Kidney epithelial cell (primary cell): ENCODE measurements at regions not wholly inside any gene's neighbourhood (a gene's known extent, or its start where the extent isn't known, plus 50 kb on each side); places are given as distances from the start of the nearest gene placed in this dataset.

Source experiments
- DNase-seq: peaks from one replicate; pipeline ENCODE4 v3.0.0-alpha.2; 2010; ENCODE audit warnings: low read depth
- H3K27me3 ChIP-seq: 2 replicates; pipeline ENCODE4 v1.6.0; 2011; ENCODE audit warnings: low read length; ENCODE audit not compliant: control insufficient read depth, insufficient read depth
- H3K36me3 ChIP-seq: 2 replicates; pipeline ENCODE4 v1.5.1; 2011; ENCODE audit warnings: low read length; ENCODE audit not compliant: control insufficient read depth, insufficient read depth
- H3K4me3 ChIP-seq: 2 replicates; pipeline ENCODE4 v1.5.1; 2011; ENCODE audit warnings: low read depth, mild to moderate bottlenecking, control low read depth, low read length
- TF ChIP-seq, protein P1 (sequence below): IDR thresholded peaks from 2 replicates; pipeline ENCODE4 v1.5.1; 2011; ENCODE audit warnings: mild to moderate bottlenecking, moderate library complexity, low read length, control low read depth, inconsistent platforms; ENCODE audit not compliant: insufficient read depth, poor library complexity, severe bottlenecking

DNA sequence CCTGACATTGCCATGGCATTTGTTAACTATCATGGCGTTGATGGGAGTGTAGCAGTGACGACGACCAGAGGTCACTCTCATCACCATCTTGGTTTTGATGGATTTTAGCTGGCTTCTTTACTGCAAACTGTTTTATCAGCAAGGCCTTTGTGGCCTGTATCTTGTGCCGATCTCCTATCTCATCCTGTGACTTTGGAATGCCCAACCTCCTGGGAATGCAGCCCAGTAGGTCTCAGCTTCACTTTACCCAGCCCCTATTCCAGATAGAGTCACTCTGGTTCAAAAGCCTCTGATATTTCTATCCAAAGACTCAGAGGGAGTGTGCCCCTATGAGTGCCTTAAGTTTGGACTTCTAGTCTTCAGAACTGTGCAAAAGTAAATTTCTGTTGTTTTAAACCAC lies 130.1 kb downstream of the ADAMTS1 start:
- Histone ChIP-seq H3K36me3 (no peaks in the 10 kb centered on the region), H3K27me3 (no peaks in the 10 kb centered on the region), H3K4me3 (no peak overlapping the region)
- TF ChIP-seq, protein P1, sequence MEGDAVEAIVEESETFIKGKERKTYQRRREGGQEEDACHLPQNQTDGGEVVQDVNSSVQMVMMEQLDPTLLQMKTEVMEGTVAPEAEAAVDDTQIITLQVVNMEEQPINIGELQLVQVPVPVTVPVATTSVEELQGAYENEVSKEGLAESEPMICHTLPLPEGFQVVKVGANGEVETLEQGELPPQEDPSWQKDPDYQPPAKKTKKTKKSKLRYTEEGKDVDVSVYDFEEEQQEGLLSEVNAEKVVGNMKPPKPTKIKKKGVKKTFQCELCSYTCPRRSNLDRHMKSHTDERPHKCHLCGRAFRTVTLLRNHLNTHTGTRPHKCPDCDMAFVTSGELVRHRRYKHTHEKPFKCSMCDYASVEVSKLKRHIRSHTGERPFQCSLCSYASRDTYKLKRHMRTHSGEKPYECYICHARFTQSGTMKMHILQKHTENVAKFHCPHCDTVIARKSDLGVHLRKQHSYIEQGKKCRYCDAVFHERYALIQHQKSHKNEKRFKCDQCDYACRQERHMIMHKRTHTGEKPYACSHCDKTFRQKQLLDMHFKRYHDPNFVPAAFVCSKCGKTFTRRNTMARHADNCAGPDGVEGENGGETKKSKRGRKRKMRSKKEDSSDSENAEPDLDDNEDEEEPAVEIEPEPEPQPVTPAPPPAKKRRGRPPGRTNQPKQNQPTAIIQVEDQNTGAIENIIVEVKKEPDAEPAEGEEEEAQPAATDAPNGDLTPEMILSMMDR: no peak
- DNase-seq: no peak

DNA sequence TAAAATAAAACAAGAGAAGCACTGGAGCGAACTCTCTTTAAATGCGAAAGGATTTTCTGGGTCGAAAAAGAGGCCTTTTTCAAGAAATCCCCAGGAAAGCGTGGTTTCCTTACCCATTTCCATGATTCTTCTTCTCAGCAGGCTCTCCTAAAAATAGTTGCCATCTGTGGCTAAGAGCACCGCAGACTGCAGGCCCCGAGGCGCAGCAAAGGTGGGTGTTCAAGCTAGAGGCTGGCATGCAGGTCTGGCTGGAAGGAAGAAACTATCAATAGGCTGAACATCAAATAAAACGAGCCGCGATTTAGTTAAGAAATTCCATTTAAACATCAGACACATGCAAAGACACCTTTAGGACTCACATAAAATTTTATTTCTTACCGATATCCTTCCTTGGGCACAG lies 135.1 kb downstream of the ADAMTS1 start:
- no peak for DNase-seq
- no peaks in the 10 kb centered on the region for H3K27me3 ChIP-seq
- H3K4me3 ChIP-seq: no peak overlapping the region
- H3K36me3 ChIP-seq: no peaks in the 10 kb centered on the region
- TF ChIP-seq, protein P1: no peak

DNA sequence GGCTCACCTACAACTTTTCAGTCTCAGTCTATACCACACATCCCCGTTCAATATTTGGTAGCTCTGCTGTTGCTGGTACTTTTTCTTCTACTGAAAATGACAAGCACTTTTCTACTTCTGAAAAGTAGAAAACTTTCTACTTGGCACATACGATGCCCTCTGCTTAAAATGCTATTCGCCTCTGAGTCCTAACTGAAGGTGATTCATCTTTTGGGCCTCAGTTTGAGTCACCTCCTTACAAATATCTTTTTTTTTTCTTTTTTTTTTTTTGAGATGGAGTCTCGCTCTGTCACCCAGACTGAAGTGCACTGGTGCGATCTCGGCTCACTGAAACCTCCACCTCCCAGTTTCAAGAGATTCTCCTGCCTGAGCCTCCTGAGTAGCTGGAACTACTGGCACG lies 136.0 kb upstream of the CYYR1 start:
- no peak for DNase-seq
- no peaks in the 10 kb centered on the region for H3K27me3 ChIP-seq
- no peak overlapping the region for H3K4me3 ChIP-seq
- H3K36me3 ChIP-seq: no peaks in the 10 kb centered on the region
- TF ChIP-seq, protein P1: no peak

DNA sequence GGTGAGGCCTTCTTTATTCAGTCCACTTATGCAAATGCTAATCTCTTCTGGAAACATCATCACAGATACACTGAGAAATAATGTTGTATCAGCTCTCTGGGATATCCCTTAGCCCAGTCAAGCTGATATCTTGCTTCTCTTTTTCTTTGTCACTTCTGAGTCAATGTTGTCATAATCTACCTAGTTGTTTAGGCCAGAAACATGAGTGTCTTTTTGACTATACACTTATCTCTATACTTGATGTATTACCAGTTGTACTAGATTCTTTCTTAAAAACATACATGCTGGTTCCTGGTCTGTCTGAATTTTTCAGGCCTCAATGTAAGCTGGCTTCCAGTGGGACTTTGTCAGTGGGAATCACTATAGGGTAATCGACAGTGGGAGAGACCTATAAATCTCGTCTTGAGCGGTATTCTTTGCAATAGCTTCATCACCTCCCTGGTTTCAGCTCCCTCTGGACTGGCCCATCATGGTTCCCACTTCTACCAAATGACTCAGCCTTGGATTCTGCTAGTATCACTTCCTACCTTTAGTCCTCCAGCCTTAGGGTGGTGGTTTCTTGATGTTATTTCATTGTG lies 135.2 kb upstream of the CYYR1 start:
- Histone ChIP-seq H3K27me3 (no peaks in the 10 kb centered on the region), H3K4me3 (no peak overlapping the region), H3K36me3 (no peaks in the 10 kb centered on the region)
- no peak for DNase-seq
- TF ChIP-seq, protein P1: no peak

DNA sequence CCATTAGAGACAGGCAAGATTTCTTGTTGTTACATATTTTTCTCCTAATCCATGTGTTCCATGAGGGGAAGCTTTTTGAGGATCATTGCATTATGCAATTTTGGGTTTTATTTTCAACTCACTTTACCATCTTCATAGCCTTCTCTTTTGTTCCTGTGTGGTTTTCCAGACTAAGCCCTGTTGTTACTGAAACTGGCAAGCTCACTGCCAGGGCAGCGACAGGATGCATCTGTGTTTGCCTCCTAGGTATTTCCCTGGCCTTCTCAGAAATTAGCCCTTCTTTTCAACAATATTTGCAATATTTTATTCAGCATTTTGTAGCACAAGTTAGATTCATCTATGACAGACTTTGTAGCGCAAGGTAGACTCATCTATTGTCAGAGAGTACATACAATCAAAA lies 134.2 kb upstream of the CYYR1 start:
- TF ChIP-seq, protein P1: no peak
- Histone ChIP-seq H3K36me3 (no peaks in the 10 kb centered on the region), H3K27me3 (no peaks in the 10 kb centered on the region), H3K4me3 (no peak overlapping the region)
- no peak for DNase-seq

DNA sequence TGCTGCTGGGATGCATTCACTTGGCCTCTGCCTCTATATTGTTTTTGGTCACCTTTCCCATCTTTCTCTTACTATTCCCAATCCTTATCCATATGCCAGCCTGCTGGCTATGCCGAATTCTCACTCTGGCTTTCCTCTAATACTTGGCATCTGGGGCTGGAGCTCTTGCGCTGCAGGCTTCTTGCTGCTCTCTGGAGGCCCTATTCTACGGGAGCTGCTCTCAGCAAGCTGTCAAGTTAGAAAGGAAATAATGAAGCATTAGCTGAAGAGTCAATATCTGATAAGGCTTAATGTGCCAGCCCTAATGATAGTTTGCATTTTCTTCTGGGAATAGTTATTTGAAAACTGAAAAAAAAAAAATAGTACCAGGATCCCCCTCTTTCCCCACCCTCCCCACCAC lies 125.3 kb upstream of the CYYR1 start:
- no peaks in the 10 kb centered on the region for H3K36me3 ChIP-seq
- no peak overlapping the region for H3K4me3 ChIP-seq
- no peaks in the 10 kb centered on the region for H3K27me3 ChIP-seq
- no peak for DNase-seq
- TF ChIP-seq, protein P1: no peak
